ENCODE measurements at regions not wholly inside any gene's neighbourhood (a gene's known extent, or its start where the extent isn't known, plus 50 kb on each side); places are given as distances from the start of the nearest gene placed in this dataset.

DNA sequence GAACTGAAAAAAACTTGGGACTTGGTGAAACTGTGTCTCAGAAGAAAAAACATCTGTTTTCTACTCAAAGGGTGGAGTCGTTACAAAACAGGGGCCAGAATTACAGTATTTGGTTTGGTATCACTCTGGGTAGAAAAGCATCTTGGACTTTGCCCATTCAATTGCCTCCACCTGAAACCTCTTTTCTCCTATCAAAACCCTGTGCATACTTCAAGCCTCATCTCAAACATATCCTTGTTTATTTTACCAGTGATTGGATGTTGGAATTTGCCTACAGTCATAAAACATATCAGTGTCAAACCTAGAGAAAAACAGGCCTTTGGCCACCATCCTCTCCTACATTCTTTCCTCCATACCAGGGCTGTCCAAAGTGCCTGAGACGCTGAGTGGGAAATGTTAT, 281.5 kb downstream of the PLPP3 start (continued):
- TF ChIP-seq, protein P1, sequence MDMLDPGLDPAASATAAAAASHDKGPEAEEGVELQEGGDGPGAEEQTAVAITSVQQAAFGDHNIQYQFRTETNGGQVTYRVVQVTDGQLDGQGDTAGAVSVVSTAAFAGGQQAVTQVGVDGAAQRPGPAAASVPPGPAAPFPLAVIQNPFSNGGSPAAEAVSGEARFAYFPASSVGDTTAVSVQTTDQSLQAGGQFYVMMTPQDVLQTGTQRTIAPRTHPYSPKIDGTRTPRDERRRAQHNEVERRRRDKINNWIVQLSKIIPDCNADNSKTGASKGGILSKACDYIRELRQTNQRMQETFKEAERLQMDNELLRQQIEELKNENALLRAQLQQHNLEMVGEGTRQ (IDR thresholded peaks at IDR 0.05; ENCODE audit: low read length): no peak
- TF ChIP-seq ZNF274 (IDR thresholded peaks at IDR 0.05; ENCODE audit: borderline replicate concordance, extremely low read depth, low read length) (no peak), JUND (IDR thresholded peaks at IDR 0.05; ENCODE audit: low read length) (no peak), CEBPB (IDR thresholded peaks at IDR 0.05; ENCODE audit: low read depth, low read length) (no peak)
- TF ChIP-seq, protein P2, sequence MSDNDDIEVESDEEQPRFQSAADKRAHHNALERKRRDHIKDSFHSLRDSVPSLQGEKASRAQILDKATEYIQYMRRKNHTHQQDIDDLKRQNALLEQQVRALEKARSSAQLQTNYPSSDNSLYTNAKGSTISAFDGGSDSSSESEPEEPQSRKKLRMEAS (IDR thresholded peaks at IDR 0.05): no peak
